ENCODE measurements at regions not wholly inside any gene's neighbourhood (a gene's known extent, or its start where the extent isn't known, plus 50 kb on each side); places are given as distances from the start of the nearest gene placed in this dataset.

GRCh38 chr6:115396112-115396906 lies 664.4 kb downstream of the FRK start (continued):
- TF ChIP-seq, protein P1, sequence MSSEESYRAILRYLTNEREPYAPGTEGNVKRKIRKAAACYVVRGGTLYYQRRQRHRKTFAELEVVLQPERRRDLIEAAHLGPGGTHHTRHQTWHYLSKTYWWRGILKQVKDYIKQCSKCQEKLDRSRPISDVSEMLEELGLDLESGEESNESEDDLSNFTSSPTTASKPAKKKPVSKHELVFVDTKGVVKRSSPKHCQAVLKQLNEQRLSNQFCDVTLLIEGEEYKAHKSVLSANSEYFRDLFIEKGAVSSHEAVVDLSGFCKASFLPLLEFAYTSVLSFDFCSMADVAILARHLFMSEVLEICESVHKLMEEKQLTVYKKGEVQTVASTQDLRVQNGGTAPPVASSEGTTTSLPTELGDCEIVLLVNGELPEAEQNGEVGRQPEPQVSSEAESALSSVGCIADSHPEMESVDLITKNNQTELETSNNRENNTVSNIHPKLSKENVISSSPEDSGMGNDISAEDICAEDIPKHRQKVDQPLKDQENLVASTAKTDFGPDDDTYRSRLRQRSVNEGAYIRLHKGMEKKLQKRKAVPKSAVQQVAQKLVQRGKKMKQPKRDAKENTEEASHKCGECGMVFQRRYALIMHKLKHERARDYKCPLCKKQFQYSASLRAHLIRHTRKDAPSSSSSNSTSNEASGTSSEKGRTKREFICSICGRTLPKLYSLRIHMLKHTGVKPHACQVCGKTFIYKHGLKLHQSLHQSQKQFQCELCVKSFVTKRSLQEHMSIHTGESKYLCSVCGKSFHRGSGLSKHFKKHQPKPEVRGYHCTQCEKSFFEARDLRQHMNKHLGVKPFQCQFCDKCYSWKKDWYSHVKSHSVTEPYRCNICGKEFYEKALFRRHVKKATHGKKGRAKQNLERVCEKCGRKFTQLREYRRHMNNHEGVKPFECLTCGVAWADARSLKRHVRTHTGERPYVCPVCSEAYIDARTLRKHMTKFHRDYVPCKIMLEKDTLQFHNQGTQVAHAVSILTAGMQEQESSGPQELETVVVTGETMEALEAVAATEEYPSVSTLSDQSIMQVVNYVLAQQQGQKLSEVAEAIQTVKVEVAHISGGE (CRISPR knock-in tag; IDR thresholded peaks at IDR 0.05): no peak
- TF ChIP-seq, protein P2, sequence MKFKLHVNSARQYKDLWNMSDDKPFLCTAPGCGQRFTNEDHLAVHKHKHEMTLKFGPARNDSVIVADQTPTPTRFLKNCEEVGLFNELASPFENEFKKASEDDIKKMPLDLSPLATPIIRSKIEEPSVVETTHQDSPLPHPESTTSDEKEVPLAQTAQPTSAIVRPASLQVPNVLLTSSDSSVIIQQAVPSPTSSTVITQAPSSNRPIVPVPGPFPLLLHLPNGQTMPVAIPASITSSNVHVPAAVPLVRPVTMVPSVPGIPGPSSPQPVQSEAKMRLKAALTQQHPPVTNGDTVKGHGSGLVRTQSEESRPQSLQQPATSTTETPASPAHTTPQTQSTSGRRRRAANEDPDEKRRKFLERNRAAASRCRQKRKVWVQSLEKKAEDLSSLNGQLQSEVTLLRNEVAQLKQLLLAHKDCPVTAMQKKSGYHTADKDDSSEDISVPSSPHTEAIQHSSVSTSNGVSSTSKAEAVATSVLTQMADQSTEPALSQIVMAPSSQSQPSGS (IDR thresholded peaks at IDR 0.05; ENCODE audit: low read length): no peak
- TF ChIP-seq ASH2L (IDR thresholded peaks at IDR 0.05; ENCODE audit: borderline replicate concordance, low read depth): no peak
- no peak for TF ChIP-seq KDM1A (IDR thresholded peaks at IDR 0.05; ENCODE audit: borderline replicate concordance)
- TF ChIP-seq ZSCAN29 (IDR thresholded peaks at IDR 0.05): no peak

- H3K27ac ChIP-seq (ENCODE audit: control insufficient read depth, insufficient read depth): no peak overlapping the region
- FAIRE-seq: no peak
- H3K4me1 ChIP-seq (ENCODE audit: control insufficient read depth, insufficient read depth, low read length): no peaks in the 10 kb centered on the region
- in situ Hi-C loops (cut with MboI) (no loop called here), intact Hi-C loops (cut with micrococcal nuclease; ENCODE audit: unreplicated experiment) (no loop called here)
- no peak overlapping the region for H3K4me2 ChIP-seq (ENCODE audit: control insufficient read depth, insufficient read depth)
- POLR2A ChIA-PET: no interaction called here
- no peaks in the 10 kb centered on the region for H3K36me3 ChIP-seq (ENCODE audit: control insufficient read depth in 2 of 2, insufficient read depth in 2 of 2, low read length in 1 of 2)
- SMC1A ChIA-PET (ENCODE audit: uncharacterized antibody, unreplicated experiment): interaction anchor here (0.8 kb wide), 1 partner anchor 13 kb away, joined by 3 read pairs; no protein-coding TSS in a partner anchor
- no peaks in the 10 kb centered on the region for H4K20me1 ChIP-seq (ENCODE audit: control insufficient read depth, insufficient read depth)
- no TSS peak for BruUV-seq (replicated peaks)
- no peak for ATAC-seq
- no peak overlapping the region for H2AFZ ChIP-seq (ENCODE audit: control insufficient read depth, low read depth, low read length)
- no peak overlapping the region for H3K9ac ChIP-seq (ENCODE audit: control insufficient read depth, insufficient read depth, low read length)
- CTCF ChIA-PET: no interaction called here
- H3K9me3 ChIP-seq (replicated peaks; ENCODE audit: control insufficient read depth, insufficient read depth, low read length): no peaks in the 10 kb centered on the region
- RAD21 ChIA-PET (ENCODE audit: unreplicated experiment): no interaction called here
- DNase-seq (ENCODE audit: low read depth, low spot score): no peak
- WGBS (ENCODE audit: insufficient coverage, insufficient replicate concordance, low lambda C conversion rate, missing lambda C conversion rate): 28% methylated on average over 5 of the region's 5 CpGs
- no peaks in the 10 kb centered on the region for H3K79me2 ChIP-seq (ENCODE audit: control insufficient read depth, insufficient read depth, low read length)
- H3K27me3 ChIP-seq (replicated peaks in 1 of 2; ENCODE audit: control insufficient read depth in 2 of 2, insufficient read depth in 2 of 2, low read length in 1 of 2): no peaks in the 10 kb centered on the region
- H3K4me3 ChIP-seq: no peak overlapping the region
- TF ChIP-seq NFIC (IDR thresholded peaks at IDR 0.05; ENCODE audit: low read depth, low read length) (no peak), BMI1 (IDR thresholded peaks at IDR 0.05; ENCODE audit: borderline replicate concordance) (no peak), BRCA1 (IDR thresholded peaks at IDR 0.05; ENCODE audit: low read depth, low read length) (no peak), FOXM1 (IDR thresholded peaks at IDR 0.05; ENCODE audit: low read depth, low read length) (no peak), ZBTB4 (CRISPR knock-in tag; IDR thresholded peaks at IDR 0.05) (no peak)
- TF ChIP-seq, protein P3, sequence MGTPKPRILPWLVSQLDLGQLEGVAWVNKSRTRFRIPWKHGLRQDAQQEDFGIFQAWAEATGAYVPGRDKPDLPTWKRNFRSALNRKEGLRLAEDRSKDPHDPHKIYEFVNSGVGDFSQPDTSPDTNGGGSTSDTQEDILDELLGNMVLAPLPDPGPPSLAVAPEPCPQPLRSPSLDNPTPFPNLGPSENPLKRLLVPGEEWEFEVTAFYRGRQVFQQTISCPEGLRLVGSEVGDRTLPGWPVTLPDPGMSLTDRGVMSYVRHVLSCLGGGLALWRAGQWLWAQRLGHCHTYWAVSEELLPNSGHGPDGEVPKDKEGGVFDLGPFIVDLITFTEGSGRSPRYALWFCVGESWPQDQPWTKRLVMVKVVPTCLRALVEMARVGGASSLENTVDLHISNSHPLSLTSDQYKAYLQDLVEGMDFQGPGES (IDR thresholded peaks at IDR 0.05): no peak
Observed at GRCh38 chr6:115393821-115394220, 666.9 kb downstream of the FRK start.
